NCI-H146 (cell line): ENCODE measurements at regions not wholly inside any gene's neighbourhood (a gene's known extent, or its start where the extent isn't known, plus 50 kb on each side); places are given as distances from the start of the nearest gene placed in this dataset.

Experiments used
- DNase-seq: peaks from one replicate; lab custom pipeline; 2025; lab: John Stamatoyannopoulos, UW

DNA sequence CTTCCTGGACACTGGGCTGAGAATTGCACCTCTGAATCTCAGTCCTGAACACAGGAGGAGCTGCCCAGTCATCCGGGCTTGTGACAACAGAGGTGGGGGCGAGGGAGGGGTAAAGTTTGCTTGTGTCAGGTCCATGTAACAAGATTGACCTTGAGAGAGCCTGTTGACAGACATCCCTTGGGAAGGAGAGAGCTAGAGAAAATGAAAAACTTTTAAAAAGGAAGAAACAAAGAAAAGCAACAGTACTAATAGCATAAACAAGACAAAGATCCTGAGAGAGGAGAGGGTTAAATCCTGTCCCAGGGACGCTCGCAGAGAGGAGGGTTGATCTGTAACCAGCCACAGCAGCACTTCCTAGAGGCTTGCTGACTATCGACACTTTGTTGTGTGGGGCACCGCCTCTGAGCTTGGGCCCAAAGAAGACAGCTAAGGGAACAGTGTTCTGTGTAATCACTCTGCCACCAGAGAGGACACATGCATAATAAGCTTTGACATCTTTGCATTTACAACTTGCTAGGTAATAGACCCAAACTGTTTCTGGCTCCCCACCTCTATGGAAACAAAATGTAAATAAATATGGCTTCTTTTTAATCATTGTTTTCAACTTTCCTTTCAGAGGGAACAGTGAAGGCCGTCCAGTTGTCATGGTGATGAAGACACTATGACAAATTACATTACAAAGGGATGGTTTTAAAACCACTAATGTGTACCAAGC, 363.7 kb downstream of the CSNK1G3 start:
- DNase-seq = peak; percentile 44

DNA sequence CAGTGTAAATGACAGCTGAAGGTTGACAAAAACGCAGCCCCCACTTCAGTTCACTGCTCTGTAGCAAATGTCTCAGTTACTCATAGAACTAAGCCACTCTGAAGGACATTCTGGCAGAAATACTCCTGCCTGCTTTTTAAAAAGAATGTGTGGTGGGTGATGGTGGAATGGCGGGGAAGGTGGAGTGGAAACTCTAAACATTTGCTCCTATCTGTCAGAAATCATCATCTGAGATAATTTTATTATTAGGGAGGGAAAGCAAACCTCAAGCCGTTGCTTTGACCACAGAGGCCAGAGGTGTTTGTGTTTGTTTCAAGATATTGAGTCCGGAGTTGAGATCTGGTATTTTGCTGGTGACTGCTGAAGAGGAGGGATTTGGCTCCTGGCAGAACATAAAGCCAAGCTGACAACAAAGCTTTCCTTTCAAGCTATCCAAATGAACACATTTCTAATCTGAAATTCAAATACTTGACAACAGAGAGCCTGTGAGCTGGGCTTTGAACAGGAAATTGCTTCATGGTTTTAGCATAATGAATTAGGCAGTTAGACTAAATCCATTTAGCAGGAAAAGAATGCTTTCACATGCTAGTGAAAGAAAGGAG, 362.7 kb downstream of the CSNK1G3 start:
- peak; percentile 18 for DNase-seq

DNA sequence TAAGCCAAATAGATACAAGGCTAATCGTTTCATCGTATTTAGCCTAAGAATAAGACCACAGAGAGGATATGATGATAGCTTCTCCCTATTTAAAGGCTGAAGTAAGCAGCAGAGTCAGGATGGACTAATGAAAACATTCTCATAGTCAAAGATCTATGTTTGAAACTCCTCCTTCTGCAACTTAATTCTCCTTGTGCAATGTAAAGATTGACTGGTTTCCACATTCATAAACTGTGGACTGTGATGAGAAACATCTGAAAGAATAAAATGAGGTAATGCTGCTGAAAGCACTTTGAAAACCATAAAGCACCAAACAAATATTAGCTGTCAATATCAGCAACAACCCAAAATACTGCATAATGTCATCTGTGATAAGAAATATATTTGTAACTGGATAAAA, 361.9 kb downstream of the CSNK1G3 start:
- no peak for DNase-seq

DNA sequence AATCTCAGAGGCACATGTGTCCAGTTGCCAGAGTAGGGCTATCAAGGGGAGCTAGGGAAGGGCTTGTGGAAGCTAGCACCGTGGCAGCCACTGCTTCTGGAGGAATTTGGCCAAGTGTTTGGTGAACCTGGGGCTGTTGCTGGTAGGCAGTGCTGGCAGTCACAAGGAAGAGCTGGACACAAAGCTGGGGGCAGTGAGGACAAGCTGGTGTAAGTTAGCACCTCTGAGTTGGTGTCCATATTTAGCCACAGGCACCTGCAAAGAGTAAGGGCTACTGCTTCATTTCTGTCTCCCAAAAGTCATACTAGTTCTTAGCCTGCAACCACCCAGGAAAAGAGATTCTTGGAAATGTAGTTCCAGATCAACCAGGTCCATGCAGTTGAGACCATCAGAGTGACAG, 359.4 kb downstream of the CSNK1G3 start:
- DNase-seq = no peak

DNA sequence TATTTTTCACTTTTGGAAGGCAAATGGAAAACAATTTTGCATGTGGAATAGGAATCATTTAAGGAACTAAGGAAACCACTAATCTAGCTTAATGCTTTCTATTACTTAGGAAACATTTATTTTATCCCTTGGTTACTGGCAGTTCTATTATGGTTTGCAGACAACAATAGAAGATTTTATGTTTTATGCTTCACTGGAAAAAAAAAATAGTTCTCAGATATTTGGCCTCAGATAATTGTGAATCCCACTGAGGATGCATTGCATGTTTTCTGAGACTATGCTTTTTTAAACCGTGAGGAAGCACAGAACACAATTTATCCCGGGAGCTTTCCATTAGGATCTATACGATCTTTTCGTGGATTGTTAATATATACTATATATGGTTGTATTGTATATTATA, 356.9 kb downstream of the CSNK1G3 start:
- no peak for DNase-seq

DNA sequence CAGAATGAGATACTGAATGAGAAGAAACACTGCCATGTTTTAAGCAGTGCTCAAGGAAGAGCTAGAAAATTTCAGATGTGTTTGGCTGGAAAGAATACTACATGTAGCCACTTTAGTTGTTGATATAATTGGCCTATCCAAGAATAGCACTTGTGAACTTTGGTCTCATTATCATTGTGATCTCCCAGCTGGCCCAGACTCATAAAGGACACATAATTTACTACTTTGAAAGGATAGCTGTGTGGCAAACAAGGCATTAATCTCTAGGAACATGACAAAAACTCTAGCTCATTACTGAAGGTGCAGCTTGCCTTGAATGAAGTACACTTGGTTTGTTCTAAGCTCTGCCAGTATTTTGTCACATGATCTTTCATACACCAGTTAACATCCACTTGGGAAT, 356.3 kb downstream of the CSNK1G3 start:
- peak; percentile 58 for DNase-seq

DNA sequence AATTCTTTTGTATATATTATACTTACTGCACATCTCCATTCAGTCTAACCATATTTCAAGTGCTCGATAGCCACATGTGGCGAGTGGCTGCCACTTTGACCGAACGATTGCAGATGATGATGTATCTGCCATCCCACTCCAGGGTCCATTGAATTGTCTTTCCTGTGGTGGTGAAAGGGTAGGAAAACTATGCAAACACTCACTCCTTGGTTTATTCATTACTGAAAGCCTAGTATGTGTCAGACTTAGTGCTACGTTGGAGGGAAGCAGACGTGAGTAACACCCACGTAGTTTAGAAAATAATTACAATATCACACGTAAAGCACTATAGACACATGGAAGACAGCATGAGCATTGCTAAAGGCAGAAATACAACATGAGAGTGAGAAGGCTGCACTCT, 353.7 kb downstream of the CSNK1G3 start:
- DNase-seq = no peak

DNA sequence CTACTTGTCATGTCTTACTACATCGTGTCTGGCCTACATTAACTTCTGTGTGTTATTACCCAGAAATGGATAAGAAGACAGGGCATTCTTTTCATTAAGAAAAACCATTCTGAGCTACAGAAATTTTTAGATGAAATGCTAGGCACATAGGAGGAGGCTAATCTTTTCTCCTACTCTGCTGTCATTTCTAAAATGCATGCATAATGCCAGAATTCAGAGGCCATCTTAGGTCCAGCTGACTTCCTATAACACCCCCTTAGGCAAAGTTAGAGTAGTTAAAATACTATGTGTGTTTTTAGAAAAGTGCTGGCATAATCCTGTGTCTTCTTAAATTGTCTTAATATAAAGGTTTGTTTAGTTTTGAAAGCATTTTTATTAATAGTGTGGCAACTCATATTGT, 352.6 kb downstream of the CSNK1G3 start:
- no peak for DNase-seq

DNA sequence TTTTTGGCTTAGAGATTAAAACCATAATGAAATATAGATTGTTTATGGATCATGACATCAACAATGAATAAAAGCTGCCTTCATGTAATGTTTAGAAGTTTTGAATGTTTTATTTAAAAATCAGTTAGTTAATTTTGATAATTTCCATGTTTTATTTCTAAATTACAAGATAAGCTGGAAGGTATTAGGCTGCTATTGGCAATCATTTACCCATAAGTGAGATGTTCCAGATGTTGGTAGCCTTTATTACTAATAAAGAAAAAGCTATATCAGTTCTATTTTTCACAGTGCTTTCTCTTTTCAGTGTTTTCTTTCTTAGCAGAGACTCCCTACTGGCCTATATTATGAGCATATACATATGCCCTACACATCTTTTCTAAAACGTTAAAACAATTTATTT, 347.0 kb downstream of the CSNK1G3 start:
- DNase-seq = no peak

DNA sequence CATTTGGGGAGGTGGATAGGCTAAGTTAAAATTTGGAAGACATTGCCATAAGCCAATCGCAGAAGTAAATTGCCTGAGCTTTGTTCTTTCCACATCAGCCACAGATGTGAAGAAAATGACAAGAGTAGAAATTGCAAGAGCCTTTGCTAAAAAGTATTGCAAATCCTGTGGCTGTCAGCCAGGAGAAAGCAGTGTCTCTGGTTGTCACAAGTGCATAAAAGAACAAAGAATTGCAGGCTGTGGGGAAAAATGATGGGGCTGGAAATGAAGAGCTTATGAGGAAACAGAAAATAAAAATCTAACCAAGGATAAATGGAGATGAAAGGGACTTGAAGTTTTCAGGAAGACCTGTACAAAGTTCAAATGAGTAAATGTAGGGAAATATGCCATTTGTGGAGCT, 344.8 kb downstream of the CSNK1G3 start:
- no peak for DNase-seq

DNA sequence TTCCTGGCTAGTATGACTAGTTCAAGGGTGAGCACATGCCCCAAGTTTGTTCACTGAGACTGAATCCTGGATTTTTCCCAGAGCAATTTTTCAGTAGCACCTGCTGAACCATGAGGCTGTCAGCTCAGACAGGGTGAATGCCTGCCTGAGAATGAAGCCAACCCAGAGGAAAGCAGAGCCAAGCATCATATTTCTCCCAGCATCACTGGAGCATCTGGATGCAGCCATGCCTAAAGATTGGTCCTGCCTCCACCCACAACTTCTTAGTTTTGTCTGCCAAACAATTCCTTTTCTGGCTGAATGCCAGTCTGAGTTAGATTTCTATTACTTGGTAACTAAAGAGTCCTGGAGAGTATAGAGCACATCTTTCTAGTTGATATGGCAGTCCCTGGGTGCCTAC, 343.6 kb downstream of the CSNK1G3 start:
- DNase-seq = no peak

DNA sequence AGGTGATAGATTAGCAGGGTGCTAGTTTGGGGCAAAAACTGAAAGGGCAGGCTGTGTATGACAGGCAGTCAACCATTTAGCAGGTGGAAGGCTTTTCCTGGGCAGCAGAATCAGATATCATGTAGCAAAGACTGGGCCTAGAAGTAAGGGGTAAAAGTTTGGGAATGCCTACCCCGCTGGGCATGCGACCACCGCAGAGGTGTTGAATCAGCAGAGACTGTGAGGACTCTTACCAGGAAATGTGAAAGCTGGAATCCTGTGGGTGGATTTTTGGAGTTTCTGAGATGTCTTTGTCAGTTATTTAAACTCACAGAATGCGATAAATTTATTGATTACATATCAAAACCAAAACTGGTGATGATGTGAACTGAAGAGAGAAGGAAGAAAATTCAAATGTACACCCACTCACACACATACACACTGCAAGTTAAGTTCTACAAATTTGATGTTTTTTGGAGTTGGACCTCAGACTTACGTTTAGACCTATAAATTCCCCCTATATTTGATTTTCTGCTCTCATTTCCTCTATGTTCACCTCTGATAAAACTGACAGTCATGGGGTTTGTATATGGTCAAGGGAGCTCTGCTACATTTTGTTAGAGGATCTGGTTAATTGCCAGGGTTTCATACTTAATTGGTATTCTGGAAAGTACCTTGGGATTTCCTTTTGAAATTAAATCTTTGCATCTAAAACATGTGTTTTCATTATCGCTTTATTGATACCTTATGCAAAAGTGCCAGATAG, 333.6 kb downstream of the CSNK1G3 start:
- DNase-seq = no peak

DNA sequence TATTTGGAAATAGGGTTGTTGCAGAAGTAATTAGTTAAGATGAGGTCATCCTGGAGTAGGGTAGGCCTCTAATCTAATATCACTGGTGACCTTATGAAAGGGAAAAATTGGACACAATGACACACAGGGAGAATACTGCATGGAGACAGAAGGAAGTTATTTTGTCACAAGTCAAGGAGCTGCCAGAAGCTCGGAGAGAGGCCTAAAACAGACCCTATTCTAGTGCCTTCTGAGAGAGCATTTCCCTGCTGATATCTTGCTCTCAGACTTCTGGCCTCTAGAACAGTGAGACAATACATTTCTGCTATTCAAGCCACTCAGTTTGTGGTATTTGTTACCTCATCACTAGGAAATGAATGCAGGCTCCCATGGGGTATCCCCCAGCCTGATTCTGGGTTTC, 332.9 kb downstream of the CSNK1G3 start:
- no peak for DNase-seq

DNA sequence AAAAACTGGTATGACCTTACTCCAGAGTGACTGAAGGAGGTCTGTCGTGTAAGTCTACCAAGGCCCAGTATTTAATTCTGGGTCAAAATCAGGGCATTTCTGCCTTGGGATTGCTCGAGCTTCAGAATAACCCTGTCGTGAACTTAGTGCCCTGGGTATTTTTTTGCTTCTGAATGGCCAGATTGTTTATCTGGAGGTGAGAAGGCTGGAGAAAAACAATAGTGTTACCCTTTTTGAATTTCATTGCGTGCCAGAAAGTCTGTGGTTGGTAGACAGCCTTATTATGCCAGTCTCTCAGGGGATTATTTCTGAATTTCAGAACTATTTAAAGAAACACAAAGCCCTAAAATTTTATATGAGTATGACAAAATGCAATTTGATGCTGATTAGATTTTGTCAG, 323.4 kb downstream of the CSNK1G3 start:
- DNase-seq = no peak

DNA sequence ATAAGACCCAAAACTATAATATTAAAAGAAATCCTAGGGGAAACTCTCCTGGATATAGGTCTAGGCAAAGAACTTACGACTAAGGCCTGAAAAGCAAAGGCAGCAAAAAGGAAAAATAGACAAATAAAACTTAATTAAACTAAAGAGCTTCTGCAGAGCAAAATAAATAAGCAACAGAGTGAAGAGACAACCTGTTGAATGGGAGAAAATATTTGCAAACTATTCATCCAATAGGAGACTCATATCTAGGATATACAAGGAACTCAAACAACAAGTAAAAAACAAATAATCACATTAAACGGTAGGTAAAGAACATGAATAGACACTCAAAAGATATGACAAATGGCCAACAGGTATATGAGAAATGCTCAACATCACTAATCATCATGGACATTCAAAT, 318.6 kb downstream of the CSNK1G3 start:
- no peak for DNase-seq

DNA sequence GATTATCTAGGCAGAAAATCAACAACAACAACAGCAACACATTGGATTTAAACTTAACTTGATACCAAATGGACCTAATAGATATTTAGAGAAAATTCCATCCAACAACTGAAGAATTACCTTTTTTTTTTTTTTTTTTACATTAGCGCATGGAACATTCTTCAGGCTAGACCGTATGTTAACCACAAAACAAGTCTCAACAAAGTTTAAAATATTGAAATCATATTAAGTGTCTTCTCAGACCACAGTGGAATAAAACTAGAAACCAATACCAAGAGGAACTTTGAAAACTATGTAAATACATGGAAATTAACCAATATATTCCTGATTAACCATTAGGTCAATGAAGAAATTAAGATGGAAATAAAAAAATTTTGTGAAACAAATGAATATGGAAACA, 315.8 kb downstream of the CSNK1G3 start:
- DNase-seq = no peak

DNA sequence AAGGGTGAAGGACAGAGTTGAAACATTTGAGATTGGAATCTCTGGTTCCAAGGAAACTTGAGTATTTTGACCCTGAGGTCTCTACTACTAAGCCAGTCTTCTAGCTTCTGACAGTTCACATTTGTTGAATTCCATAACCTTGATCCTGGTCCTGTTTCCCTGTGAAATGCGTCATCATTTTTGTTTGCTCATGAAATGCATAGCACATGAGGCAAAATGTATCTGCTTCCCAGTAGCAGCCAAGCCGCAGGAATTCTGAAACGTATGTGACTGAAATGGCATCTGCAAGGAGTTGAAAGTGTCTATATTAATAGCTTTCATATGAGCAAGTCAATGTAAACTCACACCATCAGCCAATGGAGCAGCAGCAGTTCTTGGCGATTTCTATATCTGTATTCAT, 307.9 kb downstream of the CSNK1G3 start:
- no peak for DNase-seq

DNA sequence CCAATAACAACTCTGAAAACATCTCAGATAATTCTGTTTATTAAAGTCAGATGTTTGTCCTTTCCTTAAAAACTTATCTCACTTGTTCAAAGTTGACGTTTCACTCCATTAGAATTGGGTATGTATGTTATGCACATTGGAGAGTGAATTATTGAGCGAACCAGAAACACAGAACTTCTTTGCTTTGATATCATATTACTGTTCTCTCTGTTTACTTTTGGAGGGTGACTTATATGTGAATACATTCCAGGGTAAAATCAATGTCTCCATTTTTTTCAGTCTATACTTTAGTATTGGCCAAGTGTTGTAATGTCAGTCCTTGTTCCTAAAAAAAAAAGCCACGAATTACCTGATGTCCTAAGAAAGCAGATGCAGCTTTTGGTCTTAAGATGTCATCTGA, 307.4 kb downstream of the CSNK1G3 start:
- DNase-seq = no peak

DNA sequence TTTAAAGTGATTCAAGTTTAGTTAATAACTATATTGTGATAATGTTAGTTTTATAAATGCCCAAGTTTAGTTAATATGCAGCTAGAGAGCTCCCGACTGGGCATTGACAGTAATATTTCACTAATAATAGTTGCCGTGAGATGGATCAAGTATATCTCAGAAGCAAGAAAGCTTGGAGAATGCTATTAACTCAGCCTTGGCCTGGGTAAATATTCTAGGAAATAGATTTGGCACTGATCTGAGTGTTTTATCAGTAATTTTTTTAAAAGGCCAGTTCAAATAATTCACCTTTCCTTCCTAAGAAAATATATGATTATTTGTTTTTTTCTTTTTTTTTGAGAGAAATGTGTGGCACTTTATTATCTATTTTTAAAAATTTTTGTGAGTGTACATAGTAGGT, 305.3 kb downstream of the CSNK1G3 start:
- DNase-seq = no peak

DNA sequence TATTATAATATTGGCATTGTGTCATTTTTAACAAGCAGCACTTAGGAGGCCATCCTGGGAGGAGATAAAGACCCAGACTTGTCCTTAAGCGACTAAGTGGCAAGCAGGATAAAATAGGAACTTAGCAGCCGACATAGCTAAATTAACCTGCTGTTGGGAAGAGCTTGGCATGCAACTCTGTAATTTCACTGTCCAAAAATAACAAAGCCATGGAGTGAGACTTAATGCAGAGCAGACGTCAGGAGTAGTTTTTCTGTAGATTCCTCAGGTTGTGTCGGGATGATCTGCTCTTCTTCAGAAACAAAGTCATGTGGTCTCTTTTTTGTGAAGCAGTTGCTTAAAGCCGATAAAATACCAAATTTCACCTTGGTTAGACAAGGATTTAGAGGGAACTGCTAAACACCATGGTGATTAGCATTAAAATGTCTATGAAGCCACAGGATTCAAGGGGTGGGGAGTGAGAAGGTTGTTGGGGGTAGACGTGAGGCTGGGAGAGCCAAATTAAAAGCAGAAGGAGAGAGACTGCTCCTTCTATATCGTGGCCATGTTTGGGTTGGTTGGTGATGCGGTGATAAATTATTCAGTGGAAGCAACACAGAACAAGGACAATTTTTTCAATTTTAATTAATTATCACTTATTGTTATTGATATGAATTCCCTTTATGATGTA, 303.0 kb downstream of the CSNK1G3 start:
- peak; percentile 20 for DNase-seq

DNA sequence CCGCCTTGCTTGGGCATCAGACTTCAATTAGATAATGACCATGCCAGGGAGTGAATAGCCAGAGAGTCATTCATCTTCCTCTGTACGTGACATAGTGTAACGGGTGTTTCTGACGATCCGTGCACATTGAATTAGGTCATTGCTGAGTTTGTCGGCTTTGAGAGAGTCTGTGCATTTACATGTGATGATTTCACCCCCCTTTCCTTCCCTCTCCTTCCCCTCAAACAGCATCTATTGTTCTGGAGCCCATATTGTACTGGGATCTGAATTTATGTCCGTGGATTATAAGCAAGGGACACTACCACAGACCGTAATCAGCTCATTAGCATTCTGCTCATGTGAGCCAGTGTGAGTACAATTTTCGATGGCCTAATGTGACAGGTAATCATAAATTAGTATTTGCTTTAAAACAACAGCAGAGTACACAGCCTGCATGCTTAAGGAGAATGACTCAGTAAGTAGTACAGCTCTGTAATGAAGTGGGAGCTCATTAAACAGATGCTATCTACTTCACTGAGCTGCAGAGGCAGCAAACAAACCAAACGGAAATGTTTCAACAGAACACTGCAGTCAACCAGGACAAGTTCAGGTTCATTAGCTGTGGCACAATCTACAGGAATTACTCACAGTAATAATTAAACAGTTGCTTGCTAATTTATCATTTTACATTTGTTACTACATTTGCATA, 302.1 kb downstream of the CSNK1G3 start:
- DNase-seq = peak; percentile 84

DNA sequence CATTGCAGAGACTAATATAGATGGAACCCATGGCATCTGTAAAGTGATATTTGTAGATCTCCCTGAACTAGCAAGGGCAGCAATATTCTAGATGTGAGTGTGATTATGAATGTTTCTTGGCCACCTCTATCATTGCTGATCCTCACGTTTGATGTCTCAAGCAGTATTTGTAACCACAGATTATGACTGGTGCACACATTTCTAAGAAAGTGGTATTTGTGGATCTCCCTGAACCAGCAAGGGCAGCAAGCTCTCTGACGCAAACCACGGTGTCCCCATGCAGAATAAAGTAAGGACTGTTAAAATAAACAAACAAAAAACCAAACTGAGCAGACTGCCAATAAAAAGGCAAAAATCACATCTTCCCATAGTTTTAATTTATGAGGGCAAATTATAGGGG, 301.3 kb downstream of the CSNK1G3 start:
- no peak for DNase-seq
